HepG2 (cell line): ENCODE measurements at regions not wholly inside any gene's neighbourhood (a gene's known extent, or its start where the extent isn't known, plus 50 kb on each side); places are given as distances from the start of the nearest gene placed in this dataset.

Experiments
- ATAC-seq: fragments of 200-7000 bp; cut with Tn5 transposase; 3 replicates; pipeline ENCODE4 v1.9.1; 2020; ENCODE audit warnings: mild to moderate bottlenecking, moderate library complexity
- BruUV-seq: library from RNA; stranded (reverse); fragments of 400-500 nt; replicated peaks from 2 replicates; lab custom pipeline; 2021; lab: Mats Ljungman, UMichigan
- CTCF ChIA-PET: fragments of 300-600 bp; formaldehyde crosslinking; extraction: SDS; loops from one replicate; lab custom pipeline; 2021; ENCODE audit warnings: low total read pairs, inconsistent platforms, low intra/inter-chr PET ratio; lab: Yijun Ruan, JAX
- POLR2A ChIA-PET: fragments of 350-600 bp; sonication (Branson Sonifier 250); formaldehyde crosslinking; loops from one replicate; lab custom pipeline; 2020; ENCODE audit warnings: antibody characterized with exemption, inconsistent platforms; lab: Yijun Ruan, JAX
- DNase-seq: peaks from one replicate; pipeline ENCODE4 v3.0.0-alpha.2; 2015; ENCODE audit warnings: low spot score
- FAIRE-seq: peaks from 3 replicates; lab custom pipeline; 2011; peaks lifted over from hg19 to GRCh38; lab: Jason Lieb, UNC
- H2AFZ ChIP-seq: one replicate; pipeline ENCODE4 v1.6.1; 2011; ENCODE audit warnings: low read length, inconsistent platforms
- H3K27ac ChIP-seq: fragments of 300-600 bp; 3 replicates; pipeline ENCODE4 v1.8.0; 2011; ENCODE audit warnings: mixed run types, mild to moderate bottlenecking, mixed read lengths, low read length, inconsistent platforms; ENCODE audit not compliant: insufficient read depth; ENCODE audit errors: extremely low read length
- H3K27me3 ChIP-seq, 2 experiments: fragments of 200-600 bp in 1 of 2; 2 replicates in 1 of 2; 3 replicates in 1 of 2; pipeline versions ENCODE4 v1.6.0 to v1.8.0; 2011; ENCODE audit warnings: low read length in 2 of 2, mild to moderate bottlenecking in 2 of 2, moderate library complexity in 2 of 2, inconsistent platforms in 1 of 2; ENCODE audit not compliant: insufficient read depth in 2 of 2, control insufficient read depth in 1 of 2
- H3K36me3 ChIP-seq, 2 experiments: fragments of 200-600 bp in 1 of 2; replicated peaks in 1 of 2; 2 replicates in 1 of 2; 3 replicates in 1 of 2; pipeline versions ENCODE4 v1.5.1 to v1.8.0; 2011; ENCODE audit warnings: low read length in 2 of 2, inconsistent platforms in 1 of 2; ENCODE audit not compliant: insufficient read depth in 2 of 2, control insufficient read depth in 1 of 2
- H3K4me1 ChIP-seq: 2 replicates; pipeline ENCODE4 v1.5.1; 2012; ENCODE audit warnings: low read length, inconsistent platforms; ENCODE audit not compliant: insufficient read depth
- H3K4me2 ChIP-seq: 2 replicates; pipeline ENCODE4 v1.6.0; 2011; ENCODE audit warnings: low read depth, low read length, inconsistent platforms
- H3K4me3 ChIP-seq, 3 experiments: fragments of 200-600 bp in 1 of 3; sonication (generic), shearing (Covaris generic) in 1 of 3; replicated peaks in 1 of 3; 2 replicates each; pipeline ENCODE4 v1.5.1; 2011 to 2016; ENCODE audit warnings: low read length in 3 of 3, inconsistent platforms in 2 of 3, low read depth in 2 of 3, mild to moderate bottlenecking in 2 of 3, control low read depth in 1 of 3, mixed read lengths in 1 of 3; ENCODE audit not compliant: insufficient read depth in 1 of 3
- H3K79me2 ChIP-seq: one replicate; pipeline ENCODE4 v1.6.1; 2011; ENCODE audit warnings: low read length, inconsistent platforms; ENCODE audit not compliant: insufficient read depth
- H3K9ac ChIP-seq: 2 replicates; pipeline ENCODE4 v1.6.0; 2011; ENCODE audit warnings: mild to moderate bottlenecking, low read depth, low read length, inconsistent platforms; ENCODE audit not compliant: insufficient read depth
- H3K9me3 ChIP-seq: 2 replicates; pipeline ENCODE4 v1.5.1; 2012; ENCODE audit warnings: mild to moderate bottlenecking, low read length
- H4K20me1 ChIP-seq: 2 replicates; pipeline ENCODE4 v1.6.0; 2011; ENCODE audit warnings: inconsistent platforms, mild to moderate bottlenecking, low read length, moderate library complexity; ENCODE audit not compliant: insufficient read depth
- CHD2 ChIP-seq: IDR thresholded peaks from 2 replicates; pipeline ENCODE4 v1.6.1; 2011; ENCODE audit warnings: low read depth, low read length, improper control_type of control experiment
- GPN1 ChIP-seq: sonication (generic); formaldehyde crosslinking; IDR thresholded peaks from 2 replicates; pipeline ENCODE4 v1.5.1; 2020; ENCODE audit warnings: missing genetic modification reagents, borderline replicate concordance
- MAFK ChIP-seq, 2 experiments: IDR thresholded peaks in 1 of 2; conservative IDR thresholded peaks in 1 of 2; 2 replicates each; pipeline ENCODE4 v1.6.1; 2011; ENCODE audit warnings: improper control_type of control experiment in 2 of 2, low read length in 2 of 2
- PAF1 ChIP-seq: IDR thresholded peaks from 2 replicates; pipeline ENCODE4 v1.6.1; 2016; ENCODE audit warnings: missing genetic modification reagents, missing compliant biosample characterization
- SATB2 ChIP-seq: sonication (generic); formaldehyde crosslinking; IDR thresholded peaks from 2 replicates; pipeline ENCODE4 v1.5.0; 2020; ENCODE audit warnings: missing genetic modification reagents
- SKI ChIP-seq: fragments of 450-650 bp; IDR thresholded peaks from one replicate; pipeline ENCODE4 v1.6.1; 2018; ENCODE audit warnings: mild to moderate bottlenecking; ENCODE audit not compliant: partially characterized antibody
- ZMYM4 ChIP-seq: sonication (generic); formaldehyde crosslinking; IDR thresholded peaks from 2 replicates; pipeline ENCODE4 v1.8.1; 2023; ENCODE audit warnings: mild to moderate bottlenecking, missing genetic modification reagents
- ZNF496 ChIP-seq: sonication (generic); formaldehyde crosslinking; IDR thresholded peaks from 2 replicates; pipeline ENCODE4 v1.8.1; 2023; ENCODE audit warnings: mild to moderate bottlenecking, moderate library complexity, missing genetic modification reagents; ENCODE audit not compliant: insufficient replicate concordance
- ZNF556 ChIP-seq: sonication (generic); formaldehyde crosslinking; IDR thresholded peaks from 2 replicates; pipeline ENCODE4 v1.4.0; 2020; ENCODE audit warnings: mild to moderate bottlenecking, missing genetic modification reagents, borderline replicate concordance
- ZNF567 ChIP-seq: sonication (generic); formaldehyde crosslinking; IDR thresholded peaks from 2 replicates; pipeline ENCODE4 v1.8.1; 2023; ENCODE audit warnings: mild to moderate bottlenecking, missing genetic modification reagents, borderline replicate concordance
- ZNF589 ChIP-seq: sonication (generic); formaldehyde crosslinking; conservative IDR thresholded peaks from 2 replicates; pipeline ENCODE4 v1.8.0; 2022; ENCODE audit warnings: mild to moderate bottlenecking, moderate library complexity, missing genetic modification reagents
- ZNF768 ChIP-seq: sonication (generic); formaldehyde crosslinking; IDR thresholded peaks from 2 replicates; pipeline ENCODE4 v1.4.0; 2020; ENCODE audit warnings: missing genetic modification reagents
- WGBS: methylation state at CpG from one replicate; pipeline ENCODE4 v1.1.6; 2017; ENCODE audit warnings: low lambda C conversion rate; 5-methylcytosine and 5-hydroxymethylcytosine counted together
- in situ Hi-C: cut with HindIII; loops from 2 replicates; pipeline ENCODE4 v1.10.0; 2017; ENCODE audit warnings: low pct_unique_long_range_greater_than_20kb; ENCODE audit not compliant: extremely low pct_ligation_motif_present
- intact Hi-C: fragments of 100-400 bp; cut with micrococcal nuclease; formaldehyde crosslinking; loops from one replicate; pipeline ENCODE4 v1.10.0; 2022; ENCODE audit not compliant: unreplicated experiment
- TF ChIP-seq, protein P1 (sequence below): sonication (generic); formaldehyde crosslinking; conservative IDR thresholded peaks from 2 replicates; pipeline ENCODE4 v1.4.0; 2020; ENCODE audit warnings: missing genetic modification reagents
- TF ChIP-seq, protein P2 (sequence below): sonication (generic); formaldehyde crosslinking; IDR thresholded peaks from 2 replicates; pipeline ENCODE4 v1.4.0; 2020; ENCODE audit warnings: missing genetic modification reagents

DNA sequence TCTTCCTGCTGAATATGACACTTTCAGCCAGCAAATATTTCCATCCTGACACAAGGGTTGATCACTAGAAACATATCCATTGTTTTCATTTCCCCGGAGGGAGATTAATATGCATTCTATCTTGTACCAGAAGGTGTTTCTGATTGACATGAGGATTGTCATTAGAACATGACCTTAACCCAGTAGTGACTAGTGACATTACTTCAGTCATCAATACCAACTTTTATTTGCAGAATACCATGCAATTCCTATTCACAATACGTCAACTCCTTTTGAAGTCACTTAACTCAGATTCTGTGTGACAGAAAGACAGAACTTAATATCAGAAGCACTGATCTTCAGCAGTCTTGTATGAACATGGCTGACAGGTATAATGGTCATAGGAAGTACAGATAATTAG is 1108.9 kb upstream of the CRIM1 start:
- BruUV-seq = no TSS peak
- no peak overlapping the region for H3K27ac ChIP-seq
- ATAC-seq = no peak
- TF ChIP-seq MAFK (conservative IDR thresholded peaks at IDR 0.05 in 1 of 2, IDR thresholded peaks at IDR 0.05 in 1 of 2; ENCODE audit: low read length in 2 of 2) (no peak), PAF1 (CRISPR knock-in tag) (no peak), GPN1 (CRISPR knock-in tag) (no peak), ZNF567 (no peak), ZMYM4 (no peak), ZNF556 (CRISPR knock-in tag) (no peak), CHD2 (no peak), ZNF768 (CRISPR knock-in tag) (no peak), ZNF589 (CRISPR knock-in tag) (no peak), SATB2 (CRISPR knock-in tag) (no peak), SKI (no peak), ZNF496 (CRISPR knock-in tag) (no peak)
- TF ChIP-seq, protein P1, sequence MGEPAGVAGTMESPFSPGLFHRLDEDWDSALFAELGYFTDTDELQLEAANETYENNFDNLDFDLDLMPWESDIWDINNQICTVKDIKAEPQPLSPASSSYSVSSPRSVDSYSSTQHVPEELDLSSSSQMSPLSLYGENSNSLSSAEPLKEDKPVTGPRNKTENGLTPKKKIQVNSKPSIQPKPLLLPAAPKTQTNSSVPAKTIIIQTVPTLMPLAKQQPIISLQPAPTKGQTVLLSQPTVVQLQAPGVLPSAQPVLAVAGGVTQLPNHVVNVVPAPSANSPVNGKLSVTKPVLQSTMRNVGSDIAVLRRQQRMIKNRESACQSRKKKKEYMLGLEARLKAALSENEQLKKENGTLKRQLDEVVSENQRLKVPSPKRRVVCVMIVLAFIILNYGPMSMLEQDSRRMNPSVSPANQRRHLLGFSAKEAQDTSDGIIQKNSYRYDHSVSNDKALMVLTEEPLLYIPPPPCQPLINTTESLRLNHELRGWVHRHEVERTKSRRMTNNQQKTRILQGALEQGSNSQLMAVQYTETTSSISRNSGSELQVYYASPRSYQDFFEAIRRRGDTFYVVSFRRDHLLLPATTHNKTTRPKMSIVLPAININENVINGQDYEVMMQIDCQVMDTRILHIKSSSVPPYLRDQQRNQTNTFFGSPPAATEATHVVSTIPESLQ (CRISPR knock-in tag) = no peak
- TF ChIP-seq, protein P2, sequence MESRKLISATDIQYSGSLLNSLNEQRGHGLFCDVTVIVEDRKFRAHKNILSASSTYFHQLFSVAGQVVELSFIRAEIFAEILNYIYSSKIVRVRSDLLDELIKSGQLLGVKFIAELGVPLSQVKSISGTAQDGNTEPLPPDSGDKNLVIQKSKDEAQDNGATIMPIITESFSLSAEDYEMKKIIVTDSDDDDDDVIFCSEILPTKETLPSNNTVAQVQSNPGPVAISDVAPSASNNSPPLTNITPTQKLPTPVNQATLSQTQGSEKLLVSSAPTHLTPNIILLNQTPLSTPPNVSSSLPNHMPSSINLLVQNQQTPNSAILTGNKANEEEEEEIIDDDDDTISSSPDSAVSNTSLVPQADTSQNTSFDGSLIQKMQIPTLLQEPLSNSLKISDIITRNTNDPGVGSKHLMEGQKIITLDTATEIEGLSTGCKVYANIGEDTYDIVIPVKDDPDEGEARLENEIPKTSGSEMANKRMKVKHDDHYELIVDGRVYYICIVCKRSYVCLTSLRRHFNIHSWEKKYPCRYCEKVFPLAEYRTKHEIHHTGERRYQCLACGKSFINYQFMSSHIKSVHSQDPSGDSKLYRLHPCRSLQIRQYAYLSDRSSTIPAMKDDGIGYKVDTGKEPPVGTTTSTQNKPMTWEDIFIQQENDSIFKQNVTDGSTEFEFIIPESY (CRISPR knock-in tag) = no peak
- TF ChIP-seq, all 625 proteins: peak for 0
- Histone ChIP-seq H3K27me3 (no peaks in the 10 kb centered on the region), H2AFZ (no peak overlapping the region), H3K36me3 (no peaks in the 10 kb centered on the region), H3K4me3 (no peak overlapping the region), H3K9me3 (peaks cover 81% of the 10 kb centered on the region), H3K79me2 (no peaks in the 10 kb centered on the region), H4K20me1 (no peaks in the 10 kb centered on the region), H3K4me2 (no peak overlapping the region), H3K9ac (no peak overlapping the region), H3K4me1 (no peaks in the 10 kb centered on the region)
- 3% methylated on average over 2 of the region's 2 CpGs for WGBS
- DNase-seq (no peak), FAIRE-seq (no peak)
- in situ Hi-C loops = no loop called here
- POLR2A ChIA-PET = no interaction called here
- CTCF ChIA-PET = no interaction called here
- intact Hi-C loops = no loop called here
